ENCODE measurements at regions not wholly inside any gene's neighbourhood (a gene's known extent, or its start where the extent isn't known, plus 50 kb on each side); places are given as distances from the start of the nearest gene placed in this dataset.

- Mint-ChIP-seq H3K9me3 (peaks cover 13% of the 10 kb centered on the region), H3K4me1 (ENCODE audit: low read depth) (no peaks in the 10 kb centered on the region), H3K27ac (no peak overlapping the region), H3K36me3 (ENCODE audit: low read depth) (no peaks in the 10 kb centered on the region), H3K27me3 (no peaks in the 10 kb centered on the region), H3K4me3 (no peak overlapping the region)
- intact Hi-C loops (cut with micrococcal nuclease) = no loop called here
These were observed 154.7 kb upstream of the CNTNAP5 start for GRCh38 chr2:123870206-123870880.

GRCh38 chr2:123870881-123871276, 154.2 kb upstream of the CNTNAP5 start:
- Mint-ChIP-seq H3K9me3 (peaks cover 19% of the 10 kb centered on the region), H3K36me3 (ENCODE audit: low read depth) (no peaks in the 10 kb centered on the region), H3K27ac (no peak overlapping the region), H3K4me3 (no peak overlapping the region), H3K27me3 (no peaks in the 10 kb centered on the region), H3K4me1 (ENCODE audit: low read depth) (no peaks in the 10 kb centered on the region)
- intact Hi-C loops (cut with micrococcal nuclease) = no loop called here

GRCh38 chr2:123890148-123890547, 134.9 kb upstream of the CNTNAP5 start:
- Mint-ChIP-seq H3K27me3 (no peaks in the 10 kb centered on the region), H3K9me3 (peaks cover 54% of the 10 kb centered on the region), H3K4me1 (ENCODE audit: low read depth) (no peaks in the 10 kb centered on the region), H3K27ac (no peak overlapping the region), H3K36me3 (ENCODE audit: low read depth) (no peaks in the 10 kb centered on the region), H3K4me3 (no peak overlapping the region)
- intact Hi-C loops (cut with micrococcal nuclease) = no loop called here

GRCh38 chr2:123894167-123894566, 130.9 kb upstream of the CNTNAP5 start:
- no peak overlapping the region for H3K27ac Mint-ChIP-seq
- no peaks in the 10 kb centered on the region for H3K4me1 Mint-ChIP-seq (ENCODE audit: low read depth)
- no peaks in the 10 kb centered on the region for H3K36me3 Mint-ChIP-seq (ENCODE audit: low read depth)
- no peak overlapping the region for H3K4me3 Mint-ChIP-seq
- peaks cover 58% of the 10 kb centered on the region for H3K9me3 Mint-ChIP-seq
- intact Hi-C loops (cut with micrococcal nuclease) = no loop called here
- no peaks in the 10 kb centered on the region for H3K27me3 Mint-ChIP-seq

- Mint-ChIP-seq H3K27ac (no peak overlapping the region), H3K27me3 (no peaks in the 10 kb centered on the region), H3K36me3 (ENCODE audit: low read depth) (no peaks in the 10 kb centered on the region), H3K4me1 (ENCODE audit: low read depth) (no peaks in the 10 kb centered on the region), H3K4me3 (no peak overlapping the region), H3K9me3 (peaks cover 57% of the 10 kb centered on the region)
- intact Hi-C loops (cut with micrococcal nuclease) = no loop called here
These were observed 129.4 kb upstream of the CNTNAP5 start for GRCh38 chr2:123895651-123896050.

GRCh38 chr2:123901256-123901655, 123.8 kb upstream of the CNTNAP5 start:
- H3K36me3 Mint-ChIP-seq (ENCODE audit: low read depth) = no peaks in the 10 kb centered on the region
- no peak overlapping the region for H3K4me3 Mint-ChIP-seq
- H3K27ac Mint-ChIP-seq = no peak overlapping the region
- H3K9me3 Mint-ChIP-seq = peaks cover 35% of the 10 kb centered on the region
- no peaks in the 10 kb centered on the region for H3K27me3 Mint-ChIP-seq
- no peaks in the 10 kb centered on the region for H3K4me1 Mint-ChIP-seq (ENCODE audit: low read depth)
- intact Hi-C loops (cut with micrococcal nuclease) = no loop called here

GRCh38 chr2:123906361-123906760, 118.7 kb upstream of the CNTNAP5 start:
- intact Hi-C loops (cut with micrococcal nuclease) = no loop called here
- no peaks in the 10 kb centered on the region for H3K4me1 Mint-ChIP-seq (ENCODE audit: low read depth)
- H3K27me3 Mint-ChIP-seq = peaks cover 3% of the 10 kb centered on the region
- H3K9me3 Mint-ChIP-seq = no peaks in the 10 kb centered on the region
- no peak overlapping the region for H3K27ac Mint-ChIP-seq
- no peak overlapping the region for H3K4me3 Mint-ChIP-seq
- no peaks in the 10 kb centered on the region for H3K36me3 Mint-ChIP-seq (ENCODE audit: low read depth)

DNA sequence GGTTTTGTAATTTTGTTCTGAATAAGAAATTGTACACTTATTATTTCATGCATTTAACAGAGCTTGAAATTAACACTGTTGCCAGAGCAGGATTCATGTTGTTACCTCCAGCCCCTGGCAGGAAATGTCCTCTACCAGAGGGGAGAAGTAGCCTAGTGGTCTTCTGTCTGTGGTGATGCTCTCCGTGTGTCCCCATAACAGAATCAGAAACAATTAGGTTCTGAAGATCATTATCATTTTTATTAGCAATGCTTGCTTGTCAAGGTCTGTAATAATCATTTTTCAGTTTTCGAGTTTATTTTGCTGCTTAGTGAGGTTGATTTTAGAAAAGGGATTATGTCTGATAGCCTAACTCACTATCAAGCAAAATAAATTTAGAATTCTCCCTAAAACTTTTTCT, 116.6 kb upstream of the CNTNAP5 start:
- Mint-ChIP-seq H3K36me3 (ENCODE audit: low read depth) (no peaks in the 10 kb centered on the region), H3K4me1 (ENCODE audit: low read depth) (peaks cover 9% of the 10 kb centered on the region), H3K4me3 (no peak overlapping the region), H3K9me3 (no peaks in the 10 kb centered on the region), H3K27me3 (peaks cover 10% of the 10 kb centered on the region), H3K27ac (no peak overlapping the region)
- intact Hi-C loops (cut with micrococcal nuclease) = no loop called here

DNA sequence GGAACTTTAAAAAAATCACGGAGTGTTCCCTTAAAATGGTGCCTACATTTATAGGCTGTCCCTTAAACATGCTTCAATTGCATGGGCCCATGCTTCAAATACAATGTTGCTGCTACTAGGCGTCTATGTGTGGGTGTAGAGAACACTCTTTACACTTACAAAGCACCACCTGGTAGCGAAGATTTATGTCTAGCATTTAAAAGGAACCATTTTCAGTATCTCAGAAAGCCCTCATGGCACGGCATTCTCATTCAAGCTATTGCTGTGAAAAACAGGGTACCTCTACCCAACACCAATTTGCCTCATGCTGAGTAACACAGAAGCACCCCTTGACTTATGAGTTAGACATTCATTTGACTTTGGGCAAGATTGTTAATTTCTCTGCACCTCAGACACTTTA, 112.9 kb upstream of the CNTNAP5 start:
- H3K27me3 Mint-ChIP-seq = peaks cover 10% of the 10 kb centered on the region
- H3K27ac Mint-ChIP-seq = no peak overlapping the region
- no peaks in the 10 kb centered on the region for H3K9me3 Mint-ChIP-seq
- no peaks in the 10 kb centered on the region for H3K36me3 Mint-ChIP-seq (ENCODE audit: low read depth)
- peaks cover 10% of the 10 kb centered on the region for H3K4me1 Mint-ChIP-seq (ENCODE audit: low read depth)
- H3K4me3 Mint-ChIP-seq = no peak overlapping the region
- intact Hi-C loops (cut with micrococcal nuclease) = no loop called here

GRCh38 chr2:123913143-123913735, 111.8 kb upstream of the CNTNAP5 start:
- no peak overlapping the region for H3K27ac Mint-ChIP-seq
- H3K4me3 Mint-ChIP-seq = no peak overlapping the region

GRCh38 chr2:123915380-123915779, 109.7 kb upstream of the CNTNAP5 start:
- peaks cover 10% of the 10 kb centered on the region for H3K4me1 Mint-ChIP-seq (ENCODE audit: low read depth)
- H3K27ac Mint-ChIP-seq = no peak overlapping the region
- no peaks in the 10 kb centered on the region for H3K9me3 Mint-ChIP-seq
- peaks cover 10% of the 10 kb centered on the region for H3K27me3 Mint-ChIP-seq
- intact Hi-C loops (cut with micrococcal nuclease) = no loop called here
- H3K36me3 Mint-ChIP-seq (ENCODE audit: low read depth) = no peaks in the 10 kb centered on the region
- no peak overlapping the region for H3K4me3 Mint-ChIP-seq

More at GRCh38 chr2:123913143-123913735, 111.8 kb upstream of the CNTNAP5 start:
- intact Hi-C loops (cut with micrococcal nuclease) = no loop called here
- peaks cover 10% of the 10 kb centered on the region for H3K4me1 Mint-ChIP-seq (ENCODE audit: low read depth)
- H3K27me3 Mint-ChIP-seq = peaks cover 10% of the 10 kb centered on the region
- H3K9me3 Mint-ChIP-seq = no peaks in the 10 kb centered on the region
- no peaks in the 10 kb centered on the region for H3K36me3 Mint-ChIP-seq (ENCODE audit: low read depth)

DNA sequence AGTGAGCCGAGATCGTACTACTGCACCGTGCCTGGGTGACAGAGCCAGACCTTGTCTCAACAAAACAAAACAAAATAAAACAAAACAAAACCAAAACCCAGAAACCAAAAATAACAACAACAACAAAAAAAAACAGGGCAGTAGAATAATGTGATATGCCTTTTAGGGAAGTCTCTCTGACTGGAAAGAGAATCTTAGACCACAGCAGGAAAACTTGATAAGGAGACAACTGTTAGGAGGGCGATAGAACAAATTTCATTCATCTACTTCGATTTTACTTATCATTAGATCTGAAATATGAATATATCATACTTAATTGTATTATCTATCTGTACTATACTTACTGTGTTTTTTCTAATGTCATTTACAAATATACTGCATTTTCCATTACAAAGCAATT, 109.0 kb upstream of the CNTNAP5 start:
- intact Hi-C loops (cut with micrococcal nuclease) = no loop called here
- no peaks in the 10 kb centered on the region for H3K36me3 Mint-ChIP-seq (ENCODE audit: low read depth)
- H3K9me3 Mint-ChIP-seq = peaks cover 5% of the 10 kb centered on the region
- no peak overlapping the region for H3K4me3 Mint-ChIP-seq
- H3K27ac Mint-ChIP-seq = no peak overlapping the region
- H3K4me1 Mint-ChIP-seq (ENCODE audit: low read depth) = peaks cover 10% of the 10 kb centered on the region
- H3K27me3 Mint-ChIP-seq = peaks cover 9% of the 10 kb centered on the region

- Mint-ChIP-seq H3K27ac (no peak overlapping the region), H3K4me3 (no peak overlapping the region), H3K27me3 (peaks cover 6% of the 10 kb centered on the region), H3K4me1 (ENCODE audit: low read depth) (peaks cover 10% of the 10 kb centered on the region), H3K9me3 (peaks cover 9% of the 10 kb centered on the region), H3K36me3 (ENCODE audit: low read depth) (no peaks in the 10 kb centered on the region)
- intact Hi-C loops (cut with micrococcal nuclease) = no loop called here
These were observed 108.6 kb upstream of the CNTNAP5 start for GRCh38 chr2:123916531-123916930.

- intact Hi-C loops (cut with micrococcal nuclease) = no loop called here
- Mint-ChIP-seq H3K9me3 (peaks cover 9% of the 10 kb centered on the region), H3K27me3 (peaks cover 1% of the 10 kb centered on the region)
These were observed 107.8 kb upstream of the CNTNAP5 start for GRCh38 chr2:123917241-123917640.

DNA sequence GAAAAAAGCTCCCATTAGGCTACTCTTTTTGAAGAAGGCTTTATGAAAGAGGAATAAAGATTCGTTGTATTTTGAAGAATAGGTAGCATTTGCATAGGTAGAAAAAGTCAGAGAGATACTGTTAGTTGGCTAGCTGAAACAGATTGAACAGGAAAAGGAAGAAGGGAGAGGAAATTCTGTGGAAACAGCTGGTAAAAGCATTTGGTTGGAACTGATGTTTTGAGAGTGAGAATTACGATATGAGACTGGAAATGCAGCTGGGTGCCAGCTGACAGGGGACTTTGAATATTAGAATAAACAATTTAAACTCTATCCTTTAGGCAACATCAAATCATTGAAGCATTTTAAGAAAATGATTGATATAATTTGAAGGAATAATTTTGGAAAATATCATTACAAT, 96.7 kb upstream of the CNTNAP5 start:
- H3K27me3 Mint-ChIP-seq = no peaks in the 10 kb centered on the region
- no peaks in the 10 kb centered on the region for H3K4me1 Mint-ChIP-seq (ENCODE audit: low read depth)

More at GRCh38 chr2:123917241-123917640, 107.8 kb upstream of the CNTNAP5 start:
- no peak overlapping the region for H3K4me3 Mint-ChIP-seq
- H3K27ac Mint-ChIP-seq = no peak overlapping the region
- H3K4me1 Mint-ChIP-seq (ENCODE audit: low read depth) = peaks cover 10% of the 10 kb centered on the region
- no peaks in the 10 kb centered on the region for H3K36me3 Mint-ChIP-seq (ENCODE audit: low read depth)

More for the DNA sequence above, 96.7 kb upstream of the CNTNAP5 start:
- Mint-ChIP-seq H3K27ac (no peak overlapping the region), H3K4me3 (no peak overlapping the region), H3K36me3 (ENCODE audit: low read depth) (no peaks in the 10 kb centered on the region), H3K9me3 (peaks cover 12% of the 10 kb centered on the region)
- intact Hi-C loops (cut with micrococcal nuclease) = no loop called here

Data from dendritic cell treated with granulocyte-macrophage colony-stimulating factor and Interleukin-4, amounts not matched to agents 40 ng/mL and 50 ng/mL, for 4 days (primary cell).